ENCODE measurements at regions not wholly inside any gene's neighbourhood (a gene's known extent, or its start where the extent isn't known, plus 50 kb on each side); places are given as distances from the start of the nearest gene placed in this dataset.

DNA sequence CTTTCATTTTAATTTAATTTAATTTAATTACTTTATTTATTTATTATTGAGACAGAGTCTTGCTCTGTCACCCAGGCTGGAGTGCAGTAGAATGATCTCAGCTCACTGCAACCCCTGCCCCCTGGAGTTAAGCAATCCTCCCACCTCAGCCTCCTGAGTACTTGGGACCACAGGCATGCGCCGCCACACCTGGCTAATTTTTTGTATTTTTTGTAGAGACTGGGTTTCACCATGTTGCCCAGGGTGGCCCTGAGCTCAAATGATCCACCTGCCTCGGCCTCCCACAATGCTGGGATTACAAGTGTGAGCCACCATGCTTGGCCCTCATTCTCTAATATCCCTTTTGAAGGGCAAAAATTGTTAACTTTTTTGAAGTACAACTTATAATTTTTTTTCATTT, 92.9 kb downstream of the XRCC2 start:
- no peak for TF ChIP-seq CTCF (IDR thresholded peaks at IDR 0.05)
- no peak for TF ChIP-seq POLR2A (IDR thresholded peaks at IDR 0.05)
